ENCODE measurements at regions not wholly inside any gene's neighbourhood (a gene's known extent, or its start where the extent isn't known, plus 50 kb on each side); places are given as distances from the start of the nearest gene placed in this dataset.

- DNase-seq = no peak
Observed at GRCh38 chr11:82676483-82677094, 57.1 kb downstream of the FAM181B start.

GRCh38 chr11:82675838-82676237, 57.8 kb downstream of the FAM181B start:
- no peak for DNase-seq

DNA sequence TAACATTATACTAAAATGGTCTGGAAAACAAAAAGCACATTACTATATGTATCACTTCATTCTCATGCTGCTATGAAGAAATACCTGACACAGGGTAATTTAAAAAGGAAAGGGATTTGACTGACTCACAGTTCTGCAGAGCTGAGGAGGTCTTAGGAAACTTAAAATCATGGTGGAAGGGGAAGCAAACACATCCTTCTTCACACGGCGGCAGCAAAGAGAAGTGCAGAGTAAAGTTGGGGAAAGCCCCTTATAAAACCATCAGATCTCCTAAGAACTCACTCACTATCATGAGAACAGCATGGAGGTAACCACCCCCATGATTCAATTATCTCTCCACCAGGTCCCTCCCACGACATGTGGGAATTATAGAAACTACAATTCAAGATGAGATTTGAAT, 60.0 kb downstream of the FAM181B start:
- no peak for DNase-seq

DNA sequence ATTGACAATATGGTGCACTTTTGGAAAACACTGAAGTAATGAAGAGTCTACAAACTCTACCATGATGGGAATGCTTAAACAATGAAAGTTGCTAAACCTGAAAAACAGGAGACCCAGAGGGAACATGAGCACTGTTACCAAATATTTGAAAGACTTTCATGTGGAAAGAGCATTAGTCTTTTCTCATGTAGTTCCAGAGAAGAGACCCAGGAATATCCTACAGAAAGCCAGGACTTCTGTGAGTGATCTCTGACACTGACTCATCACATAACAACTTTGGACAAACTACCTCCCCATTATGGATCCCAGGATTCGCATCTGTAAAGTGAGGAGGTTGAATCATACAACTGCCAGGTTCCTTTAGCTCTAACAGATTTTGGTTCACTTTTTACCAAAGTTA, 62.2 kb downstream of the FAM181B start:
- no peak for DNase-seq

GRCh38 chr11:82663535-82663934, 70.1 kb downstream of the FAM181B start:
- DNase-seq = no peak

GRCh38 chr11:82653752-82654151, 79.9 kb downstream of the FAM181B start:
- DNase-seq = no peak

DNA sequence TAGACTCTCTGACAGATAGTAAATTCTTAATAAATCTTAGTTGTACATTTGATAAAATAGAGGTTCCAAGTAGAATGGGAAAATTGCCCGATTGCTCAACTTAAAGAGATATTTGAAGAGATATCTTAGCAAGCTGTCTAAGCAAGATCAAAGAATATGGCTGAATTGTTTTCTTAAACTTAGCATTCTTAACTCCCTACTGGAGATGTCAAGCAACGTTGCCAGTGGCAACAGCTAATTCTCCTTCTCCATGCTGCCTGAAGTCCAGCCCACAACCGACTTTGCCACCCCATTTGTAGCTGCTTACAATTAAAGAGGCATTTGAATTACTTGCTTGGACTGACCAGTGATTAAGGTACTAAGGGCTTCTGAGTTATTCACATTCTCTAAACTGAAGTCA, 94.4 kb downstream of the FAM181B start:
- no peak for DNase-seq

DNA sequence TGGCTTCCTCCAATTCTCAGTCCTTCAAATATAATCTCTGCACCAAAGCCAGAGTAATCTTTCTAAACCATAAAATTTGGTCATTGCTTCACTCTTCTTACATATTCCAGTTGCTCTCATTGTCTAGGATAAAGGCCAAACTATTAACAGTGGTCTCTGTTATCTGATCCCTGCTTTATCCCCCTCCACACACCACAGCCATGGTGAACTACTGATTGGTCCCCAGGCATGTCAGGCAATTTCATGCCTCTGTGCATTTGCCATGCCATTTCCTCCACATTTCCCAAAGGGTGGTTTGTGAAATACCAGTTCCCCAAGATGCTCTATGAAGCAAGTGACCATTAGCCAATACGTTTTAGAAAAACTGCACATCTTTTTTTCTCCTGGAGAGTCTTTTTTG, 97.0 kb downstream of the FAM181B start:
- DNase-seq = no peak

GRCh38 chr11:82634091-82634490, 99.6 kb downstream of the FAM181B start:
- no peak for DNase-seq

DNA sequence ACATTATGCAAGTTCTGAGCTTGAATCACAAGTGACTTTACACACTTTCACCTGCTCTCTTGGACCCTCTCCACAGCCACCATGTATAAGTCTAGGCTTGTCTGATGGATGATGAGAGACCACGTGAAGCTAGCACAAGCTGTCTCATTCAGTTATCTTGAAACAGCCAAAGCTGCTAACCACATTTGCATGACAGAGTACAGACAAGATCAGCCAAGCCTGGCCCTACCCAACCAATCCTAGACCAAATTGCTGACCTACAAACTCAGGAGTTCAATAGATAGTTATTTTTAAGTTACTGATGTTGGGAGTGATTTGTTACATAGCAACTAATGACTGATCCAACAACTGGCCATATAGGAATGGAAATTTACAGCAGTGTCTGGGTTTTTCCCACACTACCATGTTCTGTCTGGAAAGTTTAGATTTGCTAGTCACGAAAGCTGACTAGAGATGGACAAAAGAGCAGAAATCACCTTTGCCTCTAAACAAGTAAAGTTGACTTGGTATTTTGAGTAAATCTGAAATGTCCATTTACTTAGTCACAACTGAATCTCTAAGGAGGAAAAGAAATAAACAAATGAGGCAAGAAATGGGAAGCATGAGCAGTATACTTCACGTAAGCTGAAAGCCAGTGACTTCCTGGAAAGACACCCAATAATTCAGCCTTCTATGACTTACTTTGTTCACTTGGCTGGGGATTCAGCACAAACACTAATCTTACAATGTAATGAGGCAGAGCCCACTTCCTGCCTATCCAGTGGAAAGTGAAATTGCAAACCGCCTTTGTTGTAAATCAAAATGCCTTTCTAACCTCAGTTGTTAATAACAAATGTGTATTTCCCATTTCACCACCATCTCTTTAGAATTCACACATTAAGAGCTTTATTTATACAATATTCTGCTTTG, 101.7 kb downstream of the FAM181B start:
- no peak for DNase-seq

DNA sequence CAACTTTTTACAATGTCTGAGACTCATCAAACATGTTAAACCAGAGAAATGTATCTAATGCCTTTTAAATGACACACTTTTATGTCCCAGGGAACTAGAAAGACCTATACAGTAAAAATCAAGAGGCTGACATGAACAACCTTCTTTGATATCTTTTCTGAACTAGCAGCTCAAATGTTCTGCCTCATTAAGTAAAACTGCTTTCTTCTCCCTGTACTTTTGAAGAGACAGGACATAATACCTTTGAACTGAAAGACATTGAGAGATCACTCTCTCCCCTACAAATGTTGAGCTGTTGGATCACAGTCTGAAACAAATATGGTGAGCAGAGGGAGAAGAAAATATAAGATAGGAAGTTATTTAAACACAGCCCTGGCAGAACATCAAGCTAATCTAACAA, 123.0 kb downstream of the FAM181B start:
- DNase-seq = no peak

DNA sequence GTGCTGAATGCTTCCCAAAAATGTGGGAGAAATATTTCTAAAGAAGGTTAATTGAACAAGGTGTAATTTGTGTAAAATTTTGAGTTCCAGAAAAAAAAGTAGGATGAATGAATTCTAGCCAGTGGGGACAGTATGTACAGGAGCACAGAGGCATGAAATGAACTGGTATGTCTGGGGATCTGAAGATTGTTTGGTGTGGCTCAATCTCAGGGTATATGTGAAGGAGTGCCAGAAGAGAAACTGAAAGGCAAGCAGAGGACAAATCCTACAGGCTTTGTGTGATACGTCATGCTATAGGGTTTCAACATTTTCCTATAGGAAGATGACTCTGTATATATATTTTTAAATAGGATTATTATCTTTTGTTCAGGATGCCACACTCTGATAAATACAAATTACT, 126.9 kb downstream of the FAM181B start:
- no peak for DNase-seq

DNA sequence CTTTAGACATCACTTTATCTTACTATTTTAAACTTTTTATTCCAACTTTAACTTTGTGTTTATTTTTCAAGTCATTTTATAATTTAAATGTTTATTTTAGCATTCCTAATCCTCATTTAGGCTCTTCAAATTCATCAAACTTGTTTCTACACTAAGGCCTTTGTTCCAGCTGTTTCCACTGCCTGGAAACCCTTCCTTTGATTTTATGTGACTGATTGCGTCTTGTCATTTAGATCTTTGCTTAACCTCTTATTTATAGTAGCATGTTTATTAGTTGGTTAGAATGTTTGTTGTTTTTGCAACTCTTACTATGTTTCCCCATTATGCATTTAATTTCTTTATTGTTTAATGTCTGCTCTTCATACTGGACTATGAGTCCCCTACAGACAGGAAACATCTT, 132.0 kb downstream of the FAM181B start:
- DNase-seq = no peak

DNA sequence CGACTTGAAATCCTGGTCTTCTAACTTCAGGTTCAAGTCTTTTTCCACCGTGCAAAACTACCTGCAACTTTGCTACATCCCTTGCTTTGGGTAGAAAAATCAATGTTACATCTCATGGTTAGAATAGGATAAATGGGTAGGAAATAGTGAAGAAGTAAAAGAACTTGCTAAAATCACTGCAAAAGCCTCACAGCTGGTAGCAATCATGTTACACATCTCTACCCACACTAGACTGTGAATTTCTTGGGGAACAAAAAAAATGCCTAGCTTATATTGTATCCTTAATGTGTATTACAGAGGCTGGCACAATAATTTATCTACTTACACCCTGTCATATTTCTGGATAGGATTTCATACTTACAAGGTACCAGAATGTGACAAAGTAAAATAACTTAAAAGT, 133.8 kb downstream of the FAM181B start:
- no peak for DNase-seq

DNA sequence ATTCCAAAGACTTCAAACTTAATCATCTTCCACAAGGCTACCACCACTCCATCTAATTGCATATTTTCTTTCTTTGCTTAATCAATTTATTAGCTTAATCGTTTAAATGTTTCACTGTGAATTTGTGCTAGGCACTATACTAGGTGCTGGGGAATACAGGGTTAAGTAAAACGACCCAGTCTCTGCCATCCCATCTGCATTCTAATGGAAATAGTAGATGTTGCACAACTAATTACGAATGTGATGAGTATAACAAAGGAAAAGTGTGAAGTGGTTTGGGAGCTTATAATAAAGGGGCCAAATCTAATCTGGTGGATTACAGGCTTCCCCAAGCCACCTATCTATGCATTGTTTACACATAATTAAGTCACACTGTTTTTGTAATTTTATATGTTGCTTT, 147.1 kb downstream of the FAM181B start:
- DNase-seq = no peak

DNA sequence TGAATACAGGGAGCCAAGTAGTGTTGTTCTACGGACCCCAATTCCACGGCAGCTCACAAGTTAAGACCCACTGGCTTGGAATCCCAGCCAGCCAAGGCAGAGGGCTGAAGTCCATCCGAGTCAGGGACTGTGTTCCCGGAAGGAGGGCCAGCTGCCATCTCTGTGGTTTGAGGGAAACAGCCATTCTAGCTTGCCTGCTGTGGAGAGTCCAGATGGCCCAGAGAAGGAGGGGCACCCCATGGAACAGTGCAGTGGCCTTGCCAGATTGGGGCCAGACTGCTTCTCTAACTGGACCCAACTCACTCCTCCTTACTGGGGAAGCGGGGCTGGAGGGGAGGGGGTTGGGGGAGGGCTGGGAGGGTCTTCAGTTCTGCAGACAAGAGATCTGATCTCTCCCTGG, 156.4 kb downstream of the FAM181B start:
- DNase-seq = no peak

- no peak for DNase-seq
Observed at GRCh38 chr11:82560836-82561235, 172.8 kb downstream of the FAM181B start.

DNA sequence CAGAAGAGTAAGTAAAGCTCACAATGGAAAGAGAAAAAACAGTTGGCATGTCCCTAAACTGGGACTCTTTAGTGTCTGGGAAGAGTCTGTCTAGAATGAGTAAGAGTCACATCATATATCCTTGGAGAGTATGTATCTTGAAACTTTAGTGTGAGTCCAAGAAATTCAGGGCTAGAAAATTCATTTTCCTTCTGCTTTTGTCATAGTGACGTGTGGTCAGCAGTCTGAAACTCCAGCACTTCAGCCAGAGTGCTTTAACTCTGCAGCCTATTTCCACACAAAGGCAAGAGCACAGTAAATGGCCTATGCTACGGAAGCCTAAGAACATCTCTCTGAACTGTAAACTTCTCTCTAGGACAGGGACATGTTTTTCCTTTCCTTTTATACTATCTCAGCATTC, 174.1 kb downstream of the FAM181B start:
- no peak for DNase-seq

DNA sequence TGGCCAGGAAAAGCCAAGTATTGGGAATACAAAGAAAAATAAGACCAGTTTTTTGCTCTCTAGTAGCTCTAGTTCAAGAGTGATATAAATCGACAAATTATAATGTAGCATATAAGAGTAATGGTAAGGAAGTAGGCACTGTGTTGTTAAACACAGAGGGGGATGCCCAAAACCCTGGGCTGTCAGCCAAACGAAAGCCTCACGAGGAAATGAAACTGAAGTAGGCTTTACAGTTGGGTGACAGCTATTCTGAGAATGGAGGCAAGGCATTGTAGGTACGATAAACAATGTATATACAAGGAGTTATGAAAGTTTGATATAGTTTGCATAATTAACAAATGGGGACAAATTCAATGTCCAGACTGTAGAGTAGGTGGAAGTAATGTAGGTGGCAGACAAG, 176.4 kb downstream of the FAM181B start:
- DNase-seq = no peak

DNA sequence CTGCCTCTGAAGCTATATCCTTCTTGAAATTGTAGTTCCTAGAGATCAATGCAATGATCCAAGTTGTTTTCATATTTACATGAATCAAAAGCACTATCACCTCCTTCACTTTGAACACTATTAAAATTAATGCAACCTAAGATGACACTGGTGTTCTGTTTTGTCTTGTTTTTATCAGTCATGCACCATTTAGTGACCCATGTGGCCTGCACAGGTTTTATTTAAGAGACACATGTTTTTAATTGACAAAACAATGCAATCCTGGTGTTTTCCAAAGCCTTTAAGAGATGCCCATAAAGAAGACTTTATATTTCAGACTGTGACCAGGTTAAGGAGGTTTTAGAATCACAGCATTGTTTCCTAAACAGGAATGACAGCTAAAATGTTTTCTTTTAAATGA, 177.5 kb downstream of the FAM181B start:
- DNase-seq = no peak

DNA sequence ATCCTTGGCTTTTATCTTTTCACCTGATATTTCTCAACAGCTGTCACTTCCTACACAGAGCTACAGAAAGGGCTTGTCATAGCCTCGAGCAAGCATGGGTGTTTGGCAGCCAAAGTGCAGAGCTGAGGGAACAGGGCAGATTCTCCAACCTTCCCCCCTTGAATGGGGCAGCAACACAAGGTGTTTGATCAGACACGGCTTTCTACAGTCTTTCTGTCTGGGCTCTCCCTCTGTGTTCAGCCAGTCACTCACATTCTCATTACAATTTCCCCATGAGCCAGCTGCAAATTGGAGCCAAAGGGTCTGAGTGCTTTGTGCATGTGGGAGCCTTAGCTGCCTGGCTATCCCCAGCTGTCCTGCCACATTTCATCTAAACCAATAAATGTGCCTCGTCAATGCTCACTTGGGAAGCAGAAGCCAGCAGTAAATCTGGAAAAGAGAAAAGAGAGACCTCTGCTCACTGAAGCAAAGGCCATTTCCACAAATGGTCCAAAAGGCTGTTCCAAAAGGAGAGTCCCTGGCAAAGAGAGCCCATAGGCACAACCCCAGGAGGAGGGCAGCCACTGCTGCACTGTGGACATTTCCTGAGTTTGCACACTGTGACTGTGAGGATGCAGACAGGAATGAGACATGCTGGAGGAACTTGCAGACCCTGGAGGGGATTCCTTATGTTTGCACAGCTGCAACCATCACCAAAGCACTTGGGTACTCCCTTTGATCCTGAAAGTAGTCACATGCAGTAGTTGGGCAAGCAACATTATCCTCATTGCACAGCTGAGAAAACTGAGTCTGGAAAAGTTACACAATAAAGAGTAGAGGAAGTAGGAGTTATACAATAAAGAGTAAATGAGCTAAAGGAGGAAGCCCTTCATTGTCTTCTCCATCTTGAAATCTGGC, 186.8 kb downstream of the FAM181B start:
- DNase-seq = no peak

DNA sequence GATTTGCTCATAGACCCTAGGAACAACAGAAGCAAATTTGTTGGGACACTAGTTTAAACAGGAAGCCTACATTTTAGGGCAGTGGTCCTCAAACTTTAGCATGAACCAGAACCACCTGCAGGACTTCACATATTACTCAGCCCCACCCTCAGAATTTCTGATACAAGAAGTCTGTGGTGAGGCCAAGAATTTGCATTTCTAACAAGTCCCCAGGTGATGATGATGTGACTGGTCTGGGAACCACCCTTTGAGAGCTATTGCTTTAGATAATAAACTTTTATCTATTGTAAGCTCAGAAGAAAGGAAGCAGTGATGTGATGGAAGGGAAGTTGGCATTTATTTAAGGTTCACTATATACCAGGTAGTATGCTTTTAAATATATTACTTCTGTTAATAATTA, 194.0 kb downstream of the FAM181B start:
- DNase-seq = no peak

- no peak for DNase-seq
Observed at GRCh38 chr11:82536706-82537105, 197.0 kb downstream of the FAM181B start.

Measured in effector CD8-positive, alpha-beta T cell (primary cell).